SK-N-SH treated with all-trans-retinoic acid at 6 μM for 48 hours (cell line): ENCODE measurements at regions not wholly inside any gene's neighbourhood (a gene's known extent, or its start where the extent isn't known, plus 50 kb on each side); places are given as distances from the start of the nearest gene placed in this dataset.

Experiments
- ARNTL ChIP-seq: fragments of 450-650 bp; formaldehyde crosslinking; IDR thresholded peaks from 2 replicates; pipeline ENCODE4 v1.5.0; 2020; ENCODE audit warnings: low read depth, mild to moderate bottlenecking, moderate library complexity, borderline replicate concordance
- BACH2 ChIP-seq: fragments of 250-450 bp; sonication (Bioruptor Pico); IDR thresholded peaks from 2 replicates; pipeline ENCODE4 v1.9.0; 2021; ENCODE audit warnings: mild to moderate bottlenecking, borderline replicate concordance
- ESRRG ChIP-seq: fragments of 250-450 bp; sonication (Bioruptor Pico); IDR thresholded peaks from 2 replicates; pipeline ENCODE4 v1.6.1; 2021; ENCODE audit warnings: mild to moderate bottlenecking
- PATZ1 ChIP-seq: fragments of 250-450 bp; sonication (Bioruptor Pico); IDR thresholded peaks from 2 replicates; pipeline ENCODE4 v1.8.0; 2020; ENCODE audit warnings: mild to moderate bottlenecking, moderate library complexity, borderline replicate concordance
- PPARA ChIP-seq: fragments of 250-450 bp; sonication (Bioruptor Pico); IDR thresholded peaks from 2 replicates; pipeline ENCODE4 v1.5.0; 2020; ENCODE audit warnings: mild to moderate bottlenecking, borderline replicate concordance
- RARB ChIP-seq: fragments of 250-450 bp; sonication (Bioruptor Pico); IDR thresholded peaks from 2 replicates; pipeline ENCODE4 v1.8.0; 2021; ENCODE audit warnings: mild to moderate bottlenecking, moderate library complexity
- ZNF8 ChIP-seq: fragments of 450-650 bp; formaldehyde crosslinking; IDR thresholded peaks from 2 replicates; pipeline ENCODE4 v1.5.0; 2020; ENCODE audit warnings: mild to moderate bottlenecking, moderate library complexity
- TF ChIP-seq, protein P1 (sequence below): fragments of 250-450 bp; sonication (Bioruptor Pico); IDR thresholded peaks from 2 replicates; pipeline ENCODE4 v1.5.1; 2020; ENCODE audit warnings: low read depth, mild to moderate bottlenecking, moderate library complexity

DNA sequence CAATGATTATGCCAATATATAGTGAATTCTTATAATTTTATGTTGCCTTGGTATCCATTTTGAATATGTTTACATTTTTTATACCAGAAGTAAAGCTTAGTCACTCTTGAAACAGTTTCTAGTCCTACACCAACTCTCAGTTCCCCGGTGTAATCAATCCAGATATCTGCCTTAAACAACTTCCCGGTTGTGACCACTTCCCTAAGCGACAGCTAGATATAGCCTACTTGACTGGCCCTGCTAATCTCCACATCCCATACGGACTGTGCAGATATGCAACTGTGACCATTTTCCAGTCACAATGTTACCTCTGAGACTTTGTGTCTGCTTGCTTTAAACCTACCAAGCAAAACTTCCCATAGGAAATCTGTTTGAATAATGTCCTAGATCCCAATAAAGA, 1551.5 kb upstream of the SEL1L start:
- TF ChIP-seq, protein P1, sequence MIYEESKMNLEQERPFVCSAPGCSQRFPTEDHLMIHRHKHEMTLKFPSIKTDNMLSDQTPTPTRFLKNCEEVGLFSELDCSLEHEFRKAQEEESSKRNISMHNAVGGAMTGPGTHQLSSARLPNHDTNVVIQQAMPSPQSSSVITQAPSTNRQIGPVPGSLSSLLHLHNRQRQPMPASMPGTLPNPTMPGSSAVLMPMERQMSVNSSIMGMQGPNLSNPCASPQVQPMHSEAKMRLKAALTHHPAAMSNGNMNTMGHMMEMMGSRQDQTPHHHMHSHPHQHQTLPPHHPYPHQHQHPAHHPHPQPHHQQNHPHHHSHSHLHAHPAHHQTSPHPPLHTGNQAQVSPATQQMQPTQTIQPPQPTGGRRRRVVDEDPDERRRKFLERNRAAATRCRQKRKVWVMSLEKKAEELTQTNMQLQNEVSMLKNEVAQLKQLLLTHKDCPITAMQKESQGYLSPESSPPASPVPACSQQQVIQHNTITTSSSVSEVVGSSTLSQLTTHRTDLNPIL (CRISPR knock-in tag), result no peak
- no peak for TF ChIP-seq ZNF8 (CRISPR knock-in tag)
- no peak for TF ChIP-seq PATZ1 (CRISPR knock-in tag)
- no peak for TF ChIP-seq ESRRG (CRISPR knock-in tag)
- no peak for TF ChIP-seq RARB (CRISPR knock-in tag)
- TF ChIP-seq ARNTL (CRISPR knock-in tag), result no peak
- TF ChIP-seq PPARA (CRISPR knock-in tag), result no peak
- TF ChIP-seq BACH2, result no peak
